AG04450 (cell line): ENCODE measurements at regions not wholly inside any gene's neighbourhood (a gene's known extent, or its start where the extent isn't known, plus 50 kb on each side); places are given as distances from the start of the nearest gene placed in this dataset.
A peak's percentile ranks its signal among the peaks of the same experiment; 100 is the strongest.

Source experiments
- CTCF ChIA-PET: fragments of 300-600, 350-600 bp; formaldehyde crosslinking; extraction: SDS; loops from one replicate; lab custom pipeline; 2022; ENCODE audit warnings: antibody characterized with exemption, inconsistent platforms; lab: Charles Lee
- POLR2A ChIA-PET: fragments of 350-600 bp; formaldehyde crosslinking; extraction: SDS; loops from one replicate; lab custom pipeline; 2021; ENCODE audit warnings: antibody characterized with exemption, inconsistent platforms; lab: Yijun Ruan, JAX
- DNase-seq: peaks from one replicate; pipeline ENCODE4 v3.0.0-alpha.2; 2011; ENCODE audit warnings: low read depth, low spot score
- H3K27ac ChIP-seq: one replicate; pipeline ENCODE4 v1.5.1; 2012; ENCODE audit warnings: low read depth, low read length, control low read depth
- H3K27me3 ChIP-seq: one replicate; pipeline ENCODE4 v1.6.0; 2012; ENCODE audit warnings: low read length; ENCODE audit not compliant: control insufficient read depth, insufficient read depth
- H3K4me3 ChIP-seq: 2 replicates; pipeline ENCODE4 v1.5.1; 2011; ENCODE audit warnings: mild to moderate bottlenecking, low read depth, low read length, control low read depth
- H3K9me3 ChIP-seq: 2 replicates; pipeline ENCODE4 v1.5.1; 2012; ENCODE audit warnings: low read length; ENCODE audit not compliant: control insufficient read depth, insufficient read depth
- TF ChIP-seq, protein P1 (sequence below): IDR thresholded peaks from 2 replicates; pipeline ENCODE4 v1.5.1; 2011; ENCODE audit warnings: low read depth, low read length, control low read depth, inconsistent platforms

DNA sequence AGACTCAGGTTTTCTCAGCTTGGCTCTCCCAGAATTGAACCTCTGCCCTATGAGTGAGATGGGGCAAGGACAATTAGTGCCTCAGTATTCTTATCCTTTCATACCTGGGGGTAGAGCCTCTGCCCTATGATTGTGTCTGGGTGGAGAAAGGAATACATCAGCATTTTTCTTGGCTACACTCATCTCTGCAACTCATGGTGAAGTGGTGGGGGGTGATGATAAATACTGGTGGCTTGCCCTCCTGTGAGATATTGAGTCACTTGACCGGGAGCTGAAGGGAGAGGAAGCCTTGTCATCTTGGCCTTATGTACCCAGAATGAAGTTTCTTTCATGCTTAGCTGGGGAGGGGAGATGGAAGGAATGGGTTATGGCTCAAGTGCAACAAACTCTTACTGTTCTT lies 71.3 kb upstream of the ENOX2 start:
- ChIA-PET POLR2A (no interaction called here), CTCF (no interaction called here)
- TF ChIP-seq, protein P1, sequence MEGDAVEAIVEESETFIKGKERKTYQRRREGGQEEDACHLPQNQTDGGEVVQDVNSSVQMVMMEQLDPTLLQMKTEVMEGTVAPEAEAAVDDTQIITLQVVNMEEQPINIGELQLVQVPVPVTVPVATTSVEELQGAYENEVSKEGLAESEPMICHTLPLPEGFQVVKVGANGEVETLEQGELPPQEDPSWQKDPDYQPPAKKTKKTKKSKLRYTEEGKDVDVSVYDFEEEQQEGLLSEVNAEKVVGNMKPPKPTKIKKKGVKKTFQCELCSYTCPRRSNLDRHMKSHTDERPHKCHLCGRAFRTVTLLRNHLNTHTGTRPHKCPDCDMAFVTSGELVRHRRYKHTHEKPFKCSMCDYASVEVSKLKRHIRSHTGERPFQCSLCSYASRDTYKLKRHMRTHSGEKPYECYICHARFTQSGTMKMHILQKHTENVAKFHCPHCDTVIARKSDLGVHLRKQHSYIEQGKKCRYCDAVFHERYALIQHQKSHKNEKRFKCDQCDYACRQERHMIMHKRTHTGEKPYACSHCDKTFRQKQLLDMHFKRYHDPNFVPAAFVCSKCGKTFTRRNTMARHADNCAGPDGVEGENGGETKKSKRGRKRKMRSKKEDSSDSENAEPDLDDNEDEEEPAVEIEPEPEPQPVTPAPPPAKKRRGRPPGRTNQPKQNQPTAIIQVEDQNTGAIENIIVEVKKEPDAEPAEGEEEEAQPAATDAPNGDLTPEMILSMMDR: no peak
- Histone ChIP-seq H3K27me3 (no peaks in the 10 kb centered on the region), H3K9me3 (no peaks in the 10 kb centered on the region), H3K27ac (no peak overlapping the region), H3K4me3 (no peak overlapping the region)
- no peak for DNase-seq

DNA sequence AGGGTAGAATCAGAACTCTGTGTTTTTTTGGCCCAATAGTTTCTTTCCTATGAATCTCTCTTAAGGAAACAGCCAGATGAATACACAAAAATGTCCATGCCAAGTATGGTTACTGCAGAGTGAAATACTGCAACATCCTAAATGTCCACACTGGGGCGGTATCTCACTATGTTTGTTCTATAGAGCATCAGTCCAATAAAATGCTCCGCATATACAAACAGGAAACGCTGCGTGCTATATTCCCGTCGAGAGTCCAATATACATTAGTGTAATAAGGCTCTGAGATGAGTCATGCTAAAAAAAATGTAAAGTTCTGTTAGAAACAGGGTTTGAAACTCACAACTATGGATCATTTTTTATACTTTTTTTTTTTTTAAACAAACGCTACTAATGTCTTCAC lies 72.9 kb upstream of the ENOX2 start:
- POLR2A ChIA-PET: no interaction called here
- no peaks in the 10 kb centered on the region for H3K27me3 ChIP-seq
- TF ChIP-seq, protein P1: peak; percentile 52
- H3K4me3 ChIP-seq: no peak overlapping the region
- CTCF ChIA-PET: interaction anchor here (1.0 kb wide), 1 partner anchor 657 kb away, joined by 3 read pairs; no protein-coding TSS in a partner anchor
- no peaks in the 10 kb centered on the region for H3K9me3 ChIP-seq
- no peak overlapping the region for H3K27ac ChIP-seq
- DNase-seq: peak; percentile 0

DNA sequence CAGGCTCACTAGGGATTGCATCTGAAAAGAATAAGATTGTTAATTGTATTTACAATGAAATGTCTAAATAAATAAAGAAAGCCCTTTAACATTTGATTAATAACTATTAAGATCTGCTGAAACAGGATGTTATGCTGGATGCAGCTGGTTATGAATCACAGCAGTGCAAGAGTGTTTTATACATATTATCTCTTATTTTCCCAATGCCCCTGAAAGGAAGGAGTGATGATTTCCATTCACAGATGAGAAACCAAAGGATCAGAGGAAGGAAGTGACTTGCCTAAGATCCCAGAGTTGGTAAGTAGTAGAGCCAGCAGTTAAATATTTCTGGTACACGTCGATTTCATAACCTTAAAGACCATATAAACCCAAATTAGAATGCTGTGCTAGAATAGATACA lies 76.3 kb upstream of the ARHGAP36 start:
- Histone ChIP-seq H3K9me3 (no peaks in the 10 kb centered on the region), H3K4me3 (no peak overlapping the region), H3K27ac (no peak overlapping the region), H3K27me3 (no peaks in the 10 kb centered on the region)
- no peak for DNase-seq
- CTCF ChIA-PET: no interaction called here
- POLR2A ChIA-PET: no interaction called here
- TF ChIP-seq, protein P1: no peak

DNA sequence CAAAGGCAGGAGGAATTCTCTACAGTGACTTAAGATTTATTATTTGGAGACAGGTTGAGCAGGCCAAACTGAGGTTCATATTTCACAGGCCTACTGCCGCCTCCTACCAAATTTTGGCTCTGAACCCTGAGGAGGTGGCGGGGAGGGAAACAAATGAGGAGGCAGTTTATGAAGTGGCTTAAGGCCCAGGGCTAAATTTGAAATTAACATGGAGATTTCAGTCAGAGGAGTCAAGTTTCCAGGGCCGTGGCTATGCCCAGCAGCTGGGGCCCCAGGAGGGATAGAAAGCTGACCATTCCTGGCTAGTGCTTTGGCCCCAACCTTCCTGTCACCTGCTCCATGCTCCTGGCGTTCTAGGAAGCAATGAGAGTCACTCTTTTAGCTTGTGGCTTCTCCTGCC lies 73.4 kb upstream of the ARHGAP36 start:
- no peak overlapping the region for H3K4me3 ChIP-seq
- H3K9me3 ChIP-seq: no peaks in the 10 kb centered on the region
- POLR2A ChIA-PET: no interaction called here
- no peak overlapping the region for H3K27ac ChIP-seq
- H3K27me3 ChIP-seq: no peaks in the 10 kb centered on the region
- no peak for DNase-seq
- CTCF ChIA-PET: no interaction called here
- TF ChIP-seq, protein P1: no peak

DNA sequence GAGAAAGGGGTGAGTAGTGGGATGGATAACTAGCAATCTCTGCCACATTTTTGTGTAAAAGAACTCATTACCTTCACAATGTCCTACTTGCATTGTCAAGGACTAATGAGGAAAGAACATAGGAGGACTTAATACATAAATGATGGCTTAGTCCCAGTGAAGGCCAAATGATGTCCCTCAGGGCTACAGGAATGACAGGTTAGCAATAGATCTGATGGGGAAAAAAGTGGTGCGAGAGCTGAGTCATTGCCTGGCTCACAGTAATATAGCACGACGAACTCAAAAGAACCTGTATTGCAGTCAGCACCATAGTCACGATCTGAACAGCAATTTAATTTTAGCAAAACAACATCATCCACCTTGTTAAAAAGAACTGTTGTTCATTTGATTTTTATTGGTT lies 70.9 kb upstream of the ARHGAP36 start:
- ChIA-PET CTCF (no interaction called here), POLR2A (no interaction called here)
- no peak overlapping the region for H3K27ac ChIP-seq
- TF ChIP-seq, protein P1: no peak
- no peaks in the 10 kb centered on the region for H3K9me3 ChIP-seq
- H3K27me3 ChIP-seq: no peaks in the 10 kb centered on the region
- H3K4me3 ChIP-seq: no peak overlapping the region
- DNase-seq: no peak
